ENCODE measurements at regions not wholly inside any gene's neighbourhood (a gene's known extent, or its start where the extent isn't known, plus 50 kb on each side); places are given as distances from the start of the nearest gene placed in this dataset.
"Not testable (repeated sequence)": the region's sequence is repeated elsewhere in the genome, so short reads cannot be mapped to it uniquely, and the experiment has no call there.

DNA sequence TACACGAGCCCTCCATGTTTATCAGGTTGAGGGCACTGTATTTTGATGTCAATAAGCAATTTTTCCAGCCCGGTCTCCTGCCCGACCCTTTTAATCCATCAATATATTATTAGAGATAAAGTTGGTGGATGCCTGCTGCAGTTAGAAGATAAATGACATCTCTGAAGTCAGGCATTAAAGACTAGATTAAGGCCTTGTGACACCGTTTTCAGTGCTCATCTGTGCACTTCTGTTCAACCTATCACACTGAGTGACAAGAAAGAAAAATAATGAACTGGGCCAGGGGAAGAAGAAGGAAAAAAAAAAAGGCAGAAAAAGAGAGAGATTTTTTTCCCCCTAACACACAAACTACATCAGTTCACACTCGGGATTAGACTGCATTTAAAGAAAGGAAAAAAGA is 371.8 kb downstream of the IL20RB start:
- TF ChIP-seq GATA1 (IDR thresholded peaks at IDR 0.05; ENCODE audit: low read depth, low read length) (no peak), POLR2A (IDR thresholded peaks at IDR 0.05; ENCODE audit: low read length) (no peak)
- no peak for DNase-seq

DNA sequence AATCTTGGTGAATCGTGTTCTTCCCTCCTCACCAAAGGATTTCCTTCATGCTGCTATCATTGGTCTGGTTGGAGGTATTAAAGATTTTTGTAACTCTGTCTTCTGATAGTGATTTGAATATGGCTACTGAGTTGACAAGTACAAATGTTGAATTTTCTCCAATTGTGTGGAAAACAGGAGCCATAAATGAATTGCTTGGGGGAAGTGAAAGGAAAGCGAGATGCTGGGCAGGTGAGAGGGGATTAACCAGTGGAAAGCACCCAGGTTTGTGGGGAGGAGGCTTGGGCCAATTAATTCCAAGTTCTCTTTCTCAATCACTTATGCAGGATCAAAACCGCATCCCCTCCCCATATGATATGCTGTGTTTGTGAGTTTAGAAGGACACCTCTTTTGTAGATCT is 372.5 kb downstream of the IL20RB start:
- TF ChIP-seq POLR2A (IDR thresholded peaks at IDR 0.05; ENCODE audit: low read length) (no peak), GATA1 (IDR thresholded peaks at IDR 0.05; ENCODE audit: low read depth, low read length) (no peak)
- no peak for DNase-seq

DNA sequence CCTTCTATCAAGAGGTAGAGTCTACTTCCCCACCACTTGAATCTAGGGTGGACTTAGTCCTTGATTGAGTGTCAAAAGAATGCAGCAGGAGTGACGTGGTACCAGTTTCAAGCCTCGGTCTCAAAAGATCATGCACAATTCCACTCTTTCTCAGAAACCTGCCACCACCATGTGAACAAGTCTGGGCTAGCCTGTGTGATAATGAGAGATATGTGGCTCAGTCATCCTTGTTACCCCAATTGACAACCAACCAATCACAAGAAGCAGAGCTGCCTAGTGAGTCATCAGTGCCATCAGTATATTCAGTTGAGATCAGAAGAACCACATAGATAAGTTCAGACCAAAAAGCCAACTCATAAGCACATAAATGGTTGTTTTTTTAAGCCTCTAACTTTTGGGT is 374.5 kb downstream of the IL20RB start:
- no peak for DNase-seq
- no peak for TF ChIP-seq POLR2A (IDR thresholded peaks at IDR 0.05; ENCODE audit: low read length)

DNA sequence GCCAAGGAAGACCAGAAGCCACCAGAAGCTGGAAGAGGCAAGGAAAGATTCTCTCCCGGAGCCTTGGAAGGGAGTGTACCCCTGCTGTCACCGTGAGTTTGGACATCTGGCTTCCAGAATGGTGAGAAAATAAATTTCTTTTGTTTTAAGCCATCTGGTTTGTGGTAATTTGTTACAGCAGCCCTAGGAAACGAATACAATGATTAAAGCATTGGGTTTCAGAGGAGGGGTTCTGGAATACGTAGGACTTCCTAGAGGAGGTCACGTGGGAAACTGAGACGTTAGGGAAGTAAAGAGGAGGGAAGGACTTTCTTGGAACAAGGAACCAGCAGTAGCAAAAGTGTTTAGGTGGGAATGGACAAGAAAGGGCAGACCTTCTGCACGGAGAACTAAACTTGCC is 377.7 kb downstream of the IL20RB start:
- TF ChIP-seq GATA1 (IDR thresholded peaks at IDR 0.05; ENCODE audit: low read depth, low read length) (no peak), POLR2A (IDR thresholded peaks at IDR 0.05; ENCODE audit: low read length) (no peak)

DNA sequence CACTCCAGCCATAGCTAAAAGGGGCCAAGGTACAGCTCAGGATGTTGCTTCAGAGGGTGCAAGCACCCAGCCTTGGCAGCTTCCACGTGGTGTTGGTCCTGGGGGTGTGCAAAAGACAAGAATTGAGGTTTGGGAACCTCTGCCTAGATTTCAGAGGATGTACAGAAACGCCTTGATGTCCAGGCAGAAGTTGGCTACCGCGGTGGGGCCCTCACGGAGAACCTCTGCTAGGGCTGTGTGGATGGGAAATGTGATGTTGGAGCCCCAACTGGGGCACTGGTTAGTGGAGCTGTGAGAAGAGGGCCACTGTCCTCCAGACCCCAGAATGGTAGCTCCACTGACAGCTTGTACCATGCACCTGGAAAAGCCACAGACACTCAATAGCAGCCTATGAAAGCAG is 380.6 kb downstream of the IL20RB start:
- DNase-seq, result not testable (repeated sequence)

More for the DNA sequence above, 377.7 kb downstream of the IL20RB start:
- no peak for DNase-seq

DNA sequence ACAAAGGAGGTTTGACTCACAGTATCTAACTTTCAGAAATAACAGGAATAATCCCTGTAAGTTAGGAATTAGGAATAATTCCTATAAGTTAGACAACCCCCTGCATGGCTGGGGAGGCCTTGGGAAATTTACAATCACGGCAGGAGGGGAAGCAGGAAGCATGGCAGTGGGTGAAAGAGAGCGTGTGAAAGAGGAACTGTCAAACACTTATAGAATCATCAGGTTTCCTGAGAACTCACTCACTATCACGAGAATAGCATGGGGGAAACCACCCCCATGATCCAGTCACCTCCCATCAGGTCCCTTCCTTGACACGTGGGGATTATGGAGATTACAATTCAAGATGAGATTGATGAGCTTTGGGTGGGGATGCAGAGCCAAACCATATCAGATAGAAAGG is 385.5 kb downstream of the IL20RB start:
- no peak for DNase-seq
- no peak for TF ChIP-seq GATA1 (IDR thresholded peaks at IDR 0.05; ENCODE audit: low read depth, low read length)
- no peak for TF ChIP-seq POLR2A (IDR thresholded peaks at IDR 0.05; ENCODE audit: low read length)

DNA sequence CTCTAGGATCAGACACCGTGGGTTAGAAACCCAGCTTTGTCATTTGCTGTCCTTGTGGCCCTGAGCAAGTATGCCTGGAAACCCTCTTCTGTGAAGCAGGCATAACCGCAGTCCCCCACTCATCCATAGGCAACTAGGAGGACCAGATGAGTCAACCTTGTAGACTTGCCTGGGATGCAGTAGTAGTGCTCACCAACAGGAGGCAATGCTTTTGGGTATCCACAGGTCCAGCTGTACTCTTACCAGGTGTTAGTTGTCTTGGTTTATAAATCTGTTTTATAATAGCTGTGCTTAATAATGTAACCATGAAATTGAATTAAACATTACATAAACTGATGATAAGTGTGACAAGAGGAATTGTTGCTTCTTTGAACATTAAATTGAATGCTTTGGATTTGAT is 389.3 kb downstream of the IL20RB start:
- no peak for DNase-seq
- TF ChIP-seq POLR2A (IDR thresholded peaks at IDR 0.05; ENCODE audit: low read length) (no peak), GATA1 (IDR thresholded peaks at IDR 0.05; ENCODE audit: low read depth, low read length) (no peak)

DNA sequence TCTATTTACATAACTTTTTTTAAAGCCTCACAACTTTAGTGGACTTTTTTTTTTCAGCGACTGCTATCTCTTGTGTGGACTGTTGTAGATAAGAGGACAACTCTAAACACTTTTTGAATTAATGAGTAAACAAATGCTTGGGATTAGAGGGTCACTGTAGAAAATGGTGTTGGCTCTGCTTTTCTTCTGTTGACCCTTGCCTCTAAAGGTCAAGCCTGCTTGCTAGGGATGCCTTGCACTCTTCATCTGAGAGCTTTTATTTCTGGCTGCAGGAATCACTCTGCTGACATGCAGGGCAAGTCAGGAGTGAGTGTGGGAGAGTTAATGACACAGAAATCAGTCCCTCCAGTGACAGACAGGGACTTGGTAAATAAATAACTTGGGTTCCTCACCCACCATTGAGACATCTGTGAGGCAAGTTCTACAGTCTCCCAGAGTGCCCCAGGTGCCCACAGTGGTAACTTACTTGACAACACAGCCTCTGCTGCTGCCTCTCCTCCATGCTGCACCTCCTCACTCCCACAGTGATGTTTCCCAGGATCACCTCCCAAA is 390.1 kb downstream of the IL20RB start:
- DNase-seq, result no peak
- TF ChIP-seq GATA1 (IDR thresholded peaks at IDR 0.05; ENCODE audit: low read depth, low read length) (no peak), POLR2A (IDR thresholded peaks at IDR 0.05; ENCODE audit: low read length) (no peak)

DNA sequence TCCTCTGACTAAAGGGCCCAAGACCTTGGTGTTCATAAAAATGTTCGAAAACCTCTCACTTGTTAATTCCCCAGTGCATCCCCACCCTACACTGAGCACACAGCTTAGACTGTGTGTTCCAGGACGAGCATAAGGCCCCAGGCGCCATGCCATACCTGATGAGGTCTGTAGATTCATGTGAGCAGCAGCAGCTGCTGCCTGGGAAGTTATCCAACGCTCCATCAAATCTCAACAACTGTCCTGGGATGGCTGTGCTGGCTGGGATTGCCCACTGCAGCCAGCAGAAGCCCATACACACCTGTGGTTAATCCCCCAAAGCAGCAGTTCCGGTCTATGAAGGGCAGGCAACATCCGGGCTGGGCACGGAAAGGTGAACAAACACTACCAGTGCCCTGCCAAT is 391.2 kb downstream of the IL20RB start:
- DNase-seq, result no peak
- no peak for TF ChIP-seq GATA1 (IDR thresholded peaks at IDR 0.05; ENCODE audit: low read depth, low read length)
- TF ChIP-seq POLR2A (IDR thresholded peaks at IDR 0.05; ENCODE audit: low read length), result no peak

DNA sequence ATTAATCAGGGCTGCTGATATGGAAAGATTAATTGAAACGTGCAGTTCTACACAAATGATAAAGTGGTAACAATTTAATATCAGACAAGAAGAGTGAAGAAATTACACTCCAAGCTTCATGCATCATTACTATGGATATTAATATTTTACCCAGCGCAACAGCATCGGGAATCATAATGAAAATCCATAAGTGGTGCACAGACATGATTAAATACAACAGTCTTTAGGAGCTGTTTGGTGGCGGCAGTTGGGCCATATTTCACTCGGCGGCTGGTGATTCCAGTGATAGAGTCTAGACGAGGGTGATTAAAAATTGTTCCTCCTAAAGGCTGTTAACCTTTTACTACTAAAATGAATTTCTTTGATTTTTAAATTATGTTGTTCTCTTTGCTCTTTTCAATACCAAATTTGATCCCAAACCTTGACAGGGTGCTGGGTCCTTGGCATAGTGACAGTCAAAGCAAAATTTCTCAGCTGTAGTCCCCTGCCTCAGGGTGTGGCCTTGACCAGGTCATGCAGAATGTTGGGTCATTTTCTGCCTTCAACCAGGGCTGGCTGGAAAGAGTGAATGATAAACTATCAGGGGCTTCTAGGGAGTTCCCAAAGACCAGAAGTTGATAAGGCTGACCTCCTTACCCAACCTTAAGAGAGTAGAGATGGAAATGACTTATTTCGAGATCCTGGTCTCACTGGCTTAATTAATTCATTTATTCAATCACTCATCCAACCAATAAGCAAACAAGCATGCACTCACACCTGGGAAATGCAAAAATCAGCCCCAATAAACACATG is 392.0 kb downstream of the IL20RB start:
- TF ChIP-seq GATA1 (IDR thresholded peaks at IDR 0.05; ENCODE audit: low read depth, low read length), result no peak
- TF ChIP-seq POLR2A (IDR thresholded peaks at IDR 0.05; ENCODE audit: low read length), result no peak
- no peak for DNase-seq

DNA sequence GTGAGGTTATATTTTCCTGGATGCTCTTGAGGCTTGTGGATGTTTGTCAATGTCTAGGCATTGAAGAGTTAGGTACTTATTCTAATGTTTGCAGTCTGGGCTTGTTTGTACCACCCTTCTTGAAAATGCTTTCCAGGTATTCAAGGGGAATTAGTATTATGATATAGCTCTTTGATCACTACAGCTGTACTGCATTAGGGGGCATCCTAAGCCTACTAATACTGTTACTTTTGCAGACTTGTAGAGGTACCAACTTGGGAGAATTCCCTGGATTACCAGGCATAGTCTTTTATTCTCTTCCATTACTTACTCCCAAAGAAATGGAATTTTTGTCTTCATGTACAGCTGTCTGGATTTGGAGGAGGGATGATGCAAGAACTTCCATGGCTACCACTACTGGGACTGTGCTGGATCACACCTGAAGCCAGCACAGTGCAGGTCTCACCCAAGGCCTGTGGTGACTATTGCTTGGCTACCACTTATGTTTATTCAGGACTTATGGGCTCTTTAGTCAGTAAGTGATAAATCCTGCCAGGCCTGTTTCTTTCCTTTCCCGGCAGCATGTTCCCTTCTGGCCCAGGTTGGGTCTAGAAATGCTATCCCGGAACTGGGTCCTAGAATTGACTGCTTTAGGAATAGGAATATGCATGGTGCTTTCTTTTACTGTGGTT is 402.9 kb downstream of the IL20RB start:
- TF ChIP-seq POLR2A (IDR thresholded peaks at IDR 0.05; ENCODE audit: low read length) (no peak), GATA1 (IDR thresholded peaks at IDR 0.05; ENCODE audit: low read depth, low read length) (no peak)
- DNase-seq, result no peak

DNA sequence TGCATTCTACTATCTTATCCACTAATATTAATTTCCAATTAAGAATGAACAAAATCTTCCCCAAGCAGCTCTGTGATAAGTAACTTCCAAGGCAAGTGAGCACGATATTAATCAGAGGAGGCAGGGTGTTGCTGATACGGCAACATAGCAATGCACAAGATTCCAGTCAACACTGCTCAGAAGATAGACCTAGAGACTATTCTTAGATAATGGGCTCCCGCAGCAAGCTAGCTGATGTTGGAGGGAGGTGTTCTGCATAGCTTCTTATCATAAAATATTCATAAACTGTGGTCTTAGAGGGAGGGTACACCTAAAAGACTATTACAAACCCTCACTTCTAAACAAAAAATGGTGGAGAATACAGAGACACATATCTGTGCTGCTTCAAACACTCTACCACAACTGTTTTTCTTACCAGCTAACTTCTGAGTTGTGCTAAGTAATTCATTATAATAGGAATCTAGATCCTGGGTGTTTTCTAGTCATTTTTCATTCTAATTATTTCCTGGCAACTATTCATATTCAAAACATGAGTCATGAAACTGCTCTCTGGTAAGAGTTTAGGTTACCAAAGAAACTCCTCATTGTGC is 382.0 kb upstream of the SOX14 start:
- TF ChIP-seq GATA1 (IDR thresholded peaks at IDR 0.05; ENCODE audit: low read depth, low read length) (no peak), POLR2A (IDR thresholded peaks at IDR 0.05; ENCODE audit: low read length) (no peak)

DNA sequence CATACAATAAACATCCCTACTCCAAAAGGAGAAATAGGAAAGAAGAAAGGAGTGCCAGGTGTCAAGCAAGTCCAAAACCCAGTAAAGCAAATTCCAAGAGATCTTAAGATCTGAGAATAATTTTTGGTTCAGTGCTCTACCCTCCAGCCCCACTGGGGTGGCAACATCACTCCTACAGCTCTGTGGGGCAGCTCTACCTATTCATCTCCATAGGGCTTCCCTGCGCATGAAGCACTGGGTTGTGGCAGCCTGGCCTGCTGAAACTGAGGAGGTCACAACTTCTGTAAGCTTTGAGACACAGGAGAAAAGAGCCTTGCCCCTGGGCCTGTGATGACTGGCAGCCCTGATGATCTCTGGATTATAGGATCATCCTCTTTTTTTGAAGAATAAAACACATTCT is 378.2 kb upstream of the SOX14 start:
- no peak for TF ChIP-seq GATA1 (IDR thresholded peaks at IDR 0.05; ENCODE audit: low read depth, low read length)
- TF ChIP-seq POLR2A (IDR thresholded peaks at IDR 0.05; ENCODE audit: low read length), result no peak
- no peak for DNase-seq

More for the DNA sequence above, 382.0 kb upstream of the SOX14 start:
- DNase-seq, result no peak

DNA sequence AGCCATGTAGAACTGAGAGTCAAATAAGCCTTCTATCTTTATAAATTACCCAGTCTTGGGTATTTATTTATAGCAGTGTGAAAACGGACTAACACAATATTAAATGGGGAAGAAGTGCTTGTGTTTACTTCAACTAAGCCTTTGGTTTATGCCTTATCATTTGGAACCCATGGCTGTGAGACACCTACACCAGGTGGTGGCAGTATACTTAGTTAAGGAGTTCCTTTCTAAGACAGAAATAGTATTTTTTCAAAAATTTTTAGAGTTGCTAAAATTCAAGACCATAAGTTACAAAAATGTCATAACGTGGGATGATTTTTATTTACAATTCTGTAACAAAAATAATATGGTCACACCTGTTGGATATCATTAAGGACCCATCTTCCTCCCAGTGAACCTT is 354.5 kb upstream of the SOX14 start:
- no peak for DNase-seq
- TF ChIP-seq GATA1 (IDR thresholded peaks at IDR 0.05; ENCODE audit: low read depth, low read length), result no peak
- no peak for TF ChIP-seq POLR2A (IDR thresholded peaks at IDR 0.05; ENCODE audit: low read length)

DNA sequence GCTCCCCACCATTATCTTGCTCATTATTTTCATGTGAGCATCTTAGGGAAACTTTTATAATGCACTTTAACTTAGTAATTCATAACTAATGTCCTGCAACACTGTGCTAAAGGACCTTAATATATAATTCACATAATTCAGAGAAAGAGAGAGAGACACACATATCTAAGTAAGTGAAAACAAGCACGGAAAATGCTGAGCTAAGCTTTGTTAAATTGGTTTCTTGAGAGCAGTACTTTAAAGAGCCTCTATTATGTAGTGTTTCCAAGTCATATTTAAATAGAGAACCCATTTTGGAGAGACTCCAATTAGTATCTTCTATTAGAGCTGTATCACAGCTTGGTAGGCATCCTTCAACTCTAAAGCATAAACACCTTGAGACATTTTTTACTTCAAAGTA is 354.1 kb upstream of the SOX14 start:
- no peak for DNase-seq
- TF ChIP-seq POLR2A (IDR thresholded peaks at IDR 0.05; ENCODE audit: low read length) (no peak), GATA1 (IDR thresholded peaks at IDR 0.05; ENCODE audit: low read depth, low read length) (no peak)
